ENCODE measurements at regions not wholly inside any gene's neighbourhood (a gene's known extent, or its start where the extent isn't known, plus 50 kb on each side); places are given as distances from the start of the nearest gene placed in this dataset.

DNA sequence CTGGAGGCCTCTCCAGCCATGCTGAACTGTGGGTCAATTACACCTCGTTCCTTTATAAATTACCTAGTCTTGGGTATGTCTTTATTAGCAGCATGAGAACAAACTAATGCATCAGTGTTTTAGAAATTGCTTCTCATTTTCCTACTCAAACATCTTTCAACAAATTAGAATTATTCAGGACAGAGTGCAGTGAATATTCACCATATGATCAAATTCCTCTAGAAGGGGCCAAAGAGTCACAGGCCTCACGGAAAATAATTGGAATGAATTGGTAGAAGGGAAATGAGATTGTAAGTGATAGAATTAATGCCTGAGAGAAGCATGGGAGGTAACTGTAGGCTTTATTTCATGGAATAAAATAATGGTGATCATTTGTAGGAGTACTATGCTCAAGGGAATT, 50.5 kb upstream of the CDH11 start:
- Mint-ChIP-seq H3K4me1 (no peaks in the 10 kb centered on the region), H3K4me3 (no peak overlapping the region), H3K9me3 (no peaks in the 10 kb centered on the region), H3K36me3 (ENCODE audit: low read depth) (no peaks in the 10 kb centered on the region), H3K27ac (ENCODE audit: unreplicated experiment) (no peak overlapping the region), H3K27me3 (ENCODE audit: low read depth) (no peaks in the 10 kb centered on the region)
- DNase-seq (ENCODE audit: low read depth, low spot score), result no peak
- TF ChIP-seq, protein P1, sequence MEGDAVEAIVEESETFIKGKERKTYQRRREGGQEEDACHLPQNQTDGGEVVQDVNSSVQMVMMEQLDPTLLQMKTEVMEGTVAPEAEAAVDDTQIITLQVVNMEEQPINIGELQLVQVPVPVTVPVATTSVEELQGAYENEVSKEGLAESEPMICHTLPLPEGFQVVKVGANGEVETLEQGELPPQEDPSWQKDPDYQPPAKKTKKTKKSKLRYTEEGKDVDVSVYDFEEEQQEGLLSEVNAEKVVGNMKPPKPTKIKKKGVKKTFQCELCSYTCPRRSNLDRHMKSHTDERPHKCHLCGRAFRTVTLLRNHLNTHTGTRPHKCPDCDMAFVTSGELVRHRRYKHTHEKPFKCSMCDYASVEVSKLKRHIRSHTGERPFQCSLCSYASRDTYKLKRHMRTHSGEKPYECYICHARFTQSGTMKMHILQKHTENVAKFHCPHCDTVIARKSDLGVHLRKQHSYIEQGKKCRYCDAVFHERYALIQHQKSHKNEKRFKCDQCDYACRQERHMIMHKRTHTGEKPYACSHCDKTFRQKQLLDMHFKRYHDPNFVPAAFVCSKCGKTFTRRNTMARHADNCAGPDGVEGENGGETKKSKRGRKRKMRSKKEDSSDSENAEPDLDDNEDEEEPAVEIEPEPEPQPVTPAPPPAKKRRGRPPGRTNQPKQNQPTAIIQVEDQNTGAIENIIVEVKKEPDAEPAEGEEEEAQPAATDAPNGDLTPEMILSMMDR (conservative IDR thresholded peaks at IDR 0.05), result no peak
